ENCODE measurements at regions not wholly inside any gene's neighbourhood (a gene's known extent, or its start where the extent isn't known, plus 50 kb on each side); places are given as distances from the start of the nearest gene placed in this dataset.
"Not testable (repeated sequence)": the region's sequence is repeated elsewhere in the genome, so short reads cannot be mapped to it uniquely, and the experiment has no call there.

GRCh38 chr9:129561594-129562281 is 59.2 kb downstream of the C9orf50 start:
- DNase-seq = no peak

- no peak for DNase-seq
Observed at GRCh38 chr9:129560881-129561306, 60.0 kb downstream of the C9orf50 start.

DNA sequence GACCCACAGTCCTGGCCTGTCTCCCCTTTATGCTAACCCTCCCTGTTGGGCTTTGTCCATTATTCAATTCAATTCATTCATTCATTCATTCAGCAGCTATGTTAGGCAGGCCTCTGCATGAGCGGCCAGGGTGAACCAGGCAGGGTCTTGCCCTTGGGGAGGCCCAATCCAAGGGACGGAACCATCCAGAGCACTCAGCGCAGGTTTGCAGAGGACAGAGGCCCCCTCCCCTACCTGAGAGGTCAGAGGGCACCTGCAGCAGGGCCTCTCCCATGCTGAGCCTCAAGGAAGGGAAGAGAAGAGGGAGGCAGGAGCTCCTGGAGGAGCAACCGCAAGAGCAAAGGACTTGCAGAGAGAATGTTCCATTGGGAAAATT is 61.4 kb downstream of the C9orf50 start:
- DNase-seq = no peak

- DNase-seq = no peak
Observed at GRCh38 chr9:129558551-129559505, 62.1 kb downstream of the C9orf50 start.

GRCh38 chr9:129558063-129558550 is 62.8 kb downstream of the C9orf50 start:
- DNase-seq = no peak

- DNase-seq = no peak
Observed at GRCh38 chr9:129557192-129558036, 63.5 kb downstream of the C9orf50 start.

GRCh38 chr9:129556491-129557191 is 64.3 kb downstream of the C9orf50 start:
- no peak for DNase-seq

DNA sequence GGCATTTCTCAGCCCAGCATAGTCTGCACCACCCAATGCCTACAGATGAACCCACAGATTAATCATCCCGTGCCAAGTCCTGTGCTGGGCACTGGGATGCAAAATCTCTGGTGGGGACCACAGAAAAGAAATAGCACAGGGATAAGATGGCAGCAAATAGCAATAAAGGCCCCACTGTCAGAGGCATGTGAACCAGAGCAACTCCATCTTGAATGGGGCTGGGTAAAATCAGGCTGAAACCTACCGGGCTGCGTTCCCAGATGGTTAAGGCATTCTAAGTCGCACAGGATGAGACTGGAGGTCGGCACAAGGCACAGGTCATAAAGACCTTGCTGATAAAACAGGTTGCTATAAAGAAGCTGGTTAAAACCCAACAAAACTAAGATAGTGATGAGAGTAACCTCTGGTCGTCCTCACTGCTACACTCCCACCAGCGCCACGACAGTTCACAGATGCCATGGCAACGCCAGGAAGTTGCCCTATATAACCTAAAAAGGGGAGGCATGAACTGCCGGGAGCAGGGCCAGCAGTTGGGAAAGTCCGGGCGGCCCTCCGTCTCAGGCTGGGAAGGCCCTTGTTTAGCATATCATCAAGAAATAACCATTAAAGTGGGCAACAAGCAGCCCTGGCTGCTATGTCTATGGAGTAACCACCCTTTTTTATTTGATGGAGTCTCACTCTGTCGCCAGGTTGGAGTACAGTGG is 65.2 kb downstream of the C9orf50 start:
- no peak for DNase-seq

DNA sequence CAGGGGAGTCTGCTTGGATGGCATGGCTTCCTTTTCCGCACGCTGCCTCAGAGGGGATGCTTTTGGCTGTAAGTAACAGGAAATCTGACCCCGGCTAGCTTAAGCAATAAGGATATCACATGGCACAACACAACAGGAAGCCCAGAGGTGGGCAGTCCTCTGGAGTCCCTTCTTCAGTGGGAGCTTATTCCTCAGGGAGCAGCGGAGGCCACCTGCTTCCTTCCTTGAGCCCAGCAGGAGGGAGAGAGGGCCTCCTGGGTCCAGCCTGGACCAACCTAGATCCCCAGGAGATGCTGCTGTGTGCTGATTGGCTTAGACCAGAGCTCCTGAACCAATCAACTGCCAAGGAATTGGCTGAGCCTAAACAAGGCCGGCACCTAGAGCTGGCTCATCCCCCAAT is 66.3 kb downstream of the C9orf50 start:
- DNase-seq = no peak

DNA sequence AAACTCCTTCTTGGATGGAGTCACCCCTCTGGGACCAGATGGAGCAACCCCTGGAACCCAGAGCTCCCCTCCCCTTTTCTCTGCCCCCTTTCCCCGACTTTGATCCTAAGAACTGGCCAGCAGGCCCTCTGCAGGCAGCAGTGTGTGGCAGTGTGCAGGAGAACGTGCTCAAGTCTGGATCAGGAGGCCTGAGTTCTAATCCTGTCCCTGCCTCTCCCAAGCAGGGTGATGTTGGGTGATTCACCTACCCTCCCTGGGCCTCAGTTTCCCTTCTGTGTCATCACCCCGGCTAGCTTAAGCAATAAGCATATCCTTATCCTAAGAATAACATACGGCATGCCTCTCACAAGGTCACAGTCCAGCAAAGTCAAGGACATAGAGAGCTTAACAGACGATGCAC is 67.6 kb downstream of the C9orf50 start:
- no peak for DNase-seq

DNA sequence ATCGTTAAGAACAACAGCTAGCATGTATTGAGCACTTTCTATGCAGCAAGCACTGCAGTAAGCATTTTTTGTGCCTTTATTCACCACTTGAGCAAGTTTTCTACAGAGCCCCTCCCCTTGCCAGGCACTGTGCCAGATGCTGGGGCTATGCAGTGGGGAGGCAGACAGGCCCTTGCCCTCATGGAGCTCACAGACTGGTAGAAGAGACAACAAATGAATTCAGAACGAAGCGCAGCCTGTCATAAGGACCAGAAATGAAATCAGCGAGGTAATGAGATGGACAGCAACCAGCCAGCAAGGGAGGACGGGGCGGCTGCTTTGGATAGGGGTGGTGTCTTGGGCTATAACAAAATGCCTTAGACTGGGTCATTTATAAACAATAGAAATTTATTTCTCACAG is 68.8 kb downstream of the C9orf50 start:
- DNase-seq = no peak

- no peak for DNase-seq
Observed at GRCh38 chr9:129551393-129551973, 69.4 kb downstream of the C9orf50 start.

DNA sequence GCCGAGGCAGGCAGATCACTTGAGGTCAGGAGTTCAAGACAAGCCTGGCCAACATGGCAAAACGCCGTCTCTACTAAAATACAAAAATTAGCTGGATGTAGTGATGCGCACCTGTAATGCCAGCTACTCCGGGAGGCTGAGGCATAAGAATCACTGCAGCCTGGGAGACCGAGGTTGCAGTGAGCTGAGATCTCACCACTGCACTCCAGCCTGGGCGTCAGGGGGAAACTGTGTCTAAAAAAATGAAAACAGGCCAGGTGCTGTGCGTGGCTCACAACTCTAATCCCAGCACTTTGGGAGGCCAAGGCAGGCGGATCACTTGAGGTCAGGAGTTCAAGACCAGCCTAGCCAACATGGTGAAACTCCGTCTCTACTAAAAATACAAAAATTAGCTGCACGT is 69.9 kb downstream of the C9orf50 start:
- not testable (repeated sequence) for DNase-seq

- DNase-seq = no peak
Observed at GRCh38 chr9:129550199-129550839, 70.6 kb downstream of the C9orf50 start.

- no peak for DNase-seq
Observed at GRCh38 chr9:129549684-129550083, 71.2 kb downstream of the C9orf50 start.

GRCh38 chr9:129549139-129549538 is 71.8 kb downstream of the C9orf50 start:
- no peak for DNase-seq

GRCh38 chr9:129548571-129549135 is 72.2 kb downstream of the C9orf50 start:
- no peak for DNase-seq

GRCh38 chr9:129547869-129548570 is 72.9 kb downstream of the C9orf50 start:
- DNase-seq = no peak

- DNase-seq = no peak
Observed at GRCh38 chr9:129547063-129547462, 73.8 kb downstream of the C9orf50 start.

DNA sequence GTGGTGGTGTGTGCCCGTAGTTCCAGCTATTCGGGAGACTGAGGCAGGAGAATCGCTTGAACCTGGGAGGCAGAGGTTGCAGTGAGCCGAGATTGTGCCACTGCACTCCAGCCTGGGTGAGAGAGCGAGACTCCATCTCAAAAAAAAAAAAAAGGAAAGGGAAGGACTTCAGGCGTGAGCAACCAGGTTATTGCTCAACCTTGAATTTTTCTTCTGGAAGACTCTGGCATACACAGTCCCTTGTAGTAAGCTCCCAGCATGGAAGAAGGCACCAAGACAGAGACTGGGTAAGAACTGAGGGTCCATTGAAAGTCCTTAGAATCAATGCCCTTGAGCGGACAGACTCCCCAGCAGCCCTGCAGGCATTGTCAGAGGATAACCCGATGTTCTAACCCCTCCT is 75.0 kb downstream of the C9orf50 start:
- DNase-seq = not testable (repeated sequence)

All from NCI-H526 treated with DMSO at 0.1 percent for 48 hours (cell line).